HUES48 (cell line): ENCODE measurements at regions not wholly inside any gene's neighbourhood (a gene's known extent, or its start where the extent isn't known, plus 50 kb on each side); places are given as distances from the start of the nearest gene placed in this dataset.

ENCODE experiments used
- H3K27ac ChIP-seq: one replicate; pipeline ENCODE4 v1.7.0; 2013; ENCODE audit warnings: low read depth, low read length, inconsistent platforms
- H3K27me3 ChIP-seq: 2 replicates; pipeline ENCODE4 v1.6.1; 2013; ENCODE audit warnings: mild to moderate bottlenecking, low read length; ENCODE audit not compliant: control insufficient read depth, insufficient read depth
- H3K36me3 ChIP-seq: 2 replicates; pipeline ENCODE4 v1.6.1; 2013; ENCODE audit warnings: low read length; ENCODE audit not compliant: control insufficient read depth, insufficient read depth
- H3K4me1 ChIP-seq: 2 replicates; pipeline ENCODE4 v1.6.1; 2013; ENCODE audit warnings: mild to moderate bottlenecking, low read length; ENCODE audit not compliant: control insufficient read depth, insufficient read depth
- H3K4me3 ChIP-seq: 2 replicates; pipeline ENCODE4 v1.5.1; 2013; ENCODE audit warnings: mild to moderate bottlenecking, low read depth, low read length
- H3K9ac ChIP-seq: 2 replicates; pipeline ENCODE4 v1.6.1; 2013; ENCODE audit warnings: mild to moderate bottlenecking, low read depth, low read length, moderate library complexity
- H3K9me3 ChIP-seq: 2 replicates; pipeline ENCODE4 v1.6.1; 2013; ENCODE audit warnings: low read length; ENCODE audit not compliant: control insufficient read depth, insufficient read depth

DNA sequence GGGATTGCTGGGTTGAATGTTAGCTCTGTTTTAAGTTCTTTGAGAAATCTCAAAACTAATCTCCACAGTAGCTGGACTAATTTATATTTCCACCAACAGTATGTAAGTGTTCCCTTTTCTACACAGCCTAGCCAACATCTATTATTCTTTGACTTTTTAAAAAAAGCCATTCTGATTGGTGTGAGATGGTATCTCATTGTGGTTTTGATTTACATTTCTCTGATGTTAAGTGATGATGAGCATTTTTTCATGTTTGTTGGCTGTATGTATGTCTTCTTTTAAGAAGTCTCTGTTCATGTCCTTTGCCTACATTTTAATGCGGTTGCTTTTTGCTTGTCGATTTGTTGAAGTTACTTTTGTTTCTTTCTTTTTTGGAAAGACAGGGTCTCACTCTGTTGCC lies 301.1 kb upstream of the OR4E1 start:
- Histone ChIP-seq H3K9ac (no peak overlapping the region), H3K9me3 (no peaks in the 10 kb centered on the region), H3K4me1 (no peaks in the 10 kb centered on the region), H3K4me3 (no peak overlapping the region), H3K27ac (no peak overlapping the region), H3K27me3 (no peaks in the 10 kb centered on the region), H3K36me3 (no peaks in the 10 kb centered on the region)

DNA sequence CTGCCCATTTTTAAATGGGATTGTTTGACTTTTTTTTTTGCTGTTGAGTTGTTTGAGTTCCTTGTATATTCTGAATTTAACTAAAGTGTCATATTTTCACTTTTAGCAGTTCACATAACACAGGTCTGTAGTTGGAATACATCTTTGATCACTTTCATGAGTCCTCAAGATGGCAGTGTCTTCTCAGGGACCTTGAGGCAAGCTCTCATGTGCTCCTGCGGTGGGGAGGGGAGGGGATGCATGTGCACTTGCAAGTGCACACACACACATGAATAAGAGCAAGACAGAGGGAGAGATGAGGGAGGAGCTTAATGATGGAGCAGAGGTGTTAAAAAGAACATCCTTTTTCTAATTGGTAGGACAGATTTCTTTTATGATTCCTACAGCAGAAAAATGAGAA lies 291.4 kb upstream of the OR4E1 start:
- no peaks in the 10 kb centered on the region for H3K27me3 ChIP-seq
- H3K27ac ChIP-seq: no peak overlapping the region
- H3K9me3 ChIP-seq: no peaks in the 10 kb centered on the region
- H3K36me3 ChIP-seq: no peaks in the 10 kb centered on the region
- no peak overlapping the region for H3K9ac ChIP-seq
- no peak overlapping the region for H3K4me3 ChIP-seq
- H3K4me1 ChIP-seq: no peaks in the 10 kb centered on the region

DNA sequence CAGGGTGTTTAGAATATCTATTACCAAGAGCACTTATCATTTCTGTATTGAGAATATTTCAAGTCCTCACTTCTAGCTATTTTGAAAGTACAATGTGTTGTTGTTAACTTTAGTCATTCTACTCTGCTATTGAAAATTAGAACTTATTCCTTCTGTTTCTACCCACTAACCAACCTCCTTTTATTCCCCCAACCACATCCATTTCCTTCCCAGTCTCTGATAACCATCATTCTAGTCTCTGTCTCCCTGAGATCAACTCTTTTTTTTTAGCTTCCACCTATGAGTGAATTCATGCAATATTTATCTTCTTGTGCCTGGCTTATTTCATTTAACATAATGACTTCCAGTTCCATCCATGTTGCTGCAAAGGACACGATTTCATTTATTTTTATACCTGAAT lies 290.6 kb upstream of the OR4E1 start:
- Histone ChIP-seq H3K27me3 (no peaks in the 10 kb centered on the region), H3K4me3 (no peak overlapping the region), H3K9ac (no peak overlapping the region), H3K9me3 (no peaks in the 10 kb centered on the region), H3K27ac (no peak overlapping the region), H3K4me1 (no peaks in the 10 kb centered on the region), H3K36me3 (no peaks in the 10 kb centered on the region)

DNA sequence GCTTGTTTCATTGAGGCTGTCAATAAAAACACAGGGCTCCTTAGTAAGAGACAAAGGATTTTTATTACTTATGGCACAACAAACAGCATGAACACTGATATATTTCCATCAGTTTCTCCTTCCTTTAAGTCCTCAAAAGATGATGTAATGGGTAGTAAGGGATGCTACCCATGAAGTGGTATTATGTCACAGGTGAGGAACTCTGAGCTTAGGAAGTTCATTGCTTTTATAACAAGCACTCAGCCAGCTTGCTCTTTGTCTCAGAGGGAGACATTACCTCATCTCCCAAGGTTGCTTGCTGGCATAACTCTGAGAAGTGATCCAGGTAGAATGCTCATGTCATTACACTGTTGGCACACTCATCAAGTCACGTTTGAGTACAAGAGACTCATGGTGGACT lies 287.0 kb upstream of the OR4E1 start:
- Histone ChIP-seq H3K27me3 (no peaks in the 10 kb centered on the region), H3K4me1 (no peaks in the 10 kb centered on the region), H3K9ac (no peak overlapping the region), H3K4me3 (no peak overlapping the region), H3K36me3 (no peaks in the 10 kb centered on the region), H3K27ac (no peak overlapping the region), H3K9me3 (no peaks in the 10 kb centered on the region)

DNA sequence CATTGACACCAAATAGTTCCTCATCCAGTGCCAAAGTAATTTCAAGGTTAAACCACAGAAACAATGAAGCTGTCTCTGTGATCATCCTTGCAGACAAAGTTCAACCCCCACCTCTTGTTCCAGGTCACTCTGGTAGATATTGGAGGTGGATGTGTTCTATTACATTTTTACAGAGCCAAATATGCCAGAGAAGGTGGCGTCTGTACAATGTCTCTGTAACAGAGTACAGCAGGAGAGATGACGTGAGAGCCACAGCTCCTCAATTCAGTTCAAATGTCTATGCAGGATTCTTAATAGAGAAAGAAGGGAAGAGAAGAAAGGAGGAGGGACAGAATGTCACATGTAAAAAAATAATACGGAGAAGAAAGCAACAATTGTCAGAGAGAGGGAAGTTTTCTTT lies 268.3 kb upstream of the OR4E1 start:
- no peaks in the 10 kb centered on the region for H3K36me3 ChIP-seq
- no peak overlapping the region for H3K27ac ChIP-seq
- H3K27me3 ChIP-seq: no peaks in the 10 kb centered on the region
- peaks cover 14% of the 10 kb centered on the region; the same call in 1 of the 2 replicates for H3K4me1 ChIP-seq
- H3K9me3 ChIP-seq: no peaks in the 10 kb centered on the region
- no peak overlapping the region for H3K4me3 ChIP-seq
- H3K9ac ChIP-seq: no peak overlapping the region

DNA sequence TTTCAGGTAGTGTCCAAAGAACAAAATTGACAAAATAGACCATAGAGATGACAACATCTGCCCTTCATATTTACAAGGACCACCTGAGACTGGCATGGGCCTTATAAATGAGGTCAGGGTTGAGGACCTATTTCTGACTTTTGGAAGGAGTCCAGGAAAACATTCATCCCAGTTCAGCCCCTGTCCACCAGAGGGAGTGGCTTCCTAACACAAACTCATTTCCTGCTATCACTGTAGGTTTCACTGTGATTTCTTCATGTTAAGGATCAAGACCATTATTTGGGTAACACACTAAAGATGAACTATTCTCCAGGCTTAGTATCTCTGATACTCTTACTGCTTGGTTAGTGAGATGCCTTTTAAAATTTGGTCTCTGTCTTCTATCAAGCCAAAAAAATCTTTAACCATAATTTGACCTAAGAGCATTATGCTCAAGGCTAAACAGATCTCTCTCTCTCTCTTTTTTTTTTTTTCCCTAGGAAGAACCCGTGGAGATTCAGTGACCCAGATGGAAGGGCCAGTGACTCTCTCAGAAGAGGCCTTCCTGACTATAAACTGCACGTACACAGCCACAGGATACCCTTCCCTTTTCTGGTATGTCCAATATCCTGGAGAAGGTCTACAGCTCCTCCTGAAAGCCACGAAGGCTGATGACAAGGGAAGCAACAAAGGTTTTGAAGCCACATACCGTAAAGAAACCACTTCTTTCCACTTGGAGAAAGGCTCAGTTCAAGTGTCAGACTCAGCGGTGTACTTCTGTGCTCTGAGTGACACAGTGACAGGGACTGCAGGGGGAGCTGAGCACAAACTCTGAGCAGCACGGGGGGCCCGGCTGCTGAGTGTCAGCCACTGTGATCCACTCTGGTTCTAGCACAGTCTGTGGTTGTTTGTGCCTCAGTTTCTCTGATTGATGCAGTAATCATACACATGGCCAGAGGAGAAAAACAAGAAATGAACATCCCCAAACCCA lies 267.6 kb upstream of the OR4E1 start:
- Histone ChIP-seq H3K27me3 (no peaks in the 10 kb centered on the region), H3K9ac (no peak overlapping the region), H3K4me1 (peaks cover 14% of the 10 kb centered on the region; the same call in 1 of the 2 replicates), H3K36me3 (no peaks in the 10 kb centered on the region), H3K9me3 (no peaks in the 10 kb centered on the region), H3K4me3 (no peak overlapping the region), H3K27ac (no peak overlapping the region)

DNA sequence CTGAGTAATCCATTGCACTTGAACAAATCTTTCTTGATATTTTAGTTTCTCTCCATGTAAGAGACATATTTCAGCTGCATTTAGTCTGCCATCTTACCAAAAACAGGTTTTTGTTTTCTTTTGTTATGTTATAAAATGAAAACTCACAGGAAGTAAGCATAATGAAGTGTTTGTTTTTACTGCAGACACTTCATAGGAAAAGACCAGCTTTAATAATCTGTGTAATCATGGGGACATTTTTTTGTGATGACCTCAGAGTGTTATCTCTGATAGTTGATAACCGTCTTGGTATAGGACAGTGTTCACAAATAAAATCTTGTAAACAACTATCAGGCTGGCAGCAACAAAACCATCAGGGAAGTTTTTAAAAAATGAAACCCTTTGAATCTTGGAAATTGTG lies 266.2 kb upstream of the OR4E1 start:
- H3K27me3 ChIP-seq: no peaks in the 10 kb centered on the region
- H3K27ac ChIP-seq: no peak overlapping the region
- no peaks in the 10 kb centered on the region for H3K9me3 ChIP-seq
- no peaks in the 10 kb centered on the region for H3K36me3 ChIP-seq
- H3K9ac ChIP-seq: no peak overlapping the region
- no peak overlapping the region for H3K4me3 ChIP-seq
- peaks cover 8% of the 10 kb centered on the region; the same call in 1 of the 2 replicates for H3K4me1 ChIP-seq

DNA sequence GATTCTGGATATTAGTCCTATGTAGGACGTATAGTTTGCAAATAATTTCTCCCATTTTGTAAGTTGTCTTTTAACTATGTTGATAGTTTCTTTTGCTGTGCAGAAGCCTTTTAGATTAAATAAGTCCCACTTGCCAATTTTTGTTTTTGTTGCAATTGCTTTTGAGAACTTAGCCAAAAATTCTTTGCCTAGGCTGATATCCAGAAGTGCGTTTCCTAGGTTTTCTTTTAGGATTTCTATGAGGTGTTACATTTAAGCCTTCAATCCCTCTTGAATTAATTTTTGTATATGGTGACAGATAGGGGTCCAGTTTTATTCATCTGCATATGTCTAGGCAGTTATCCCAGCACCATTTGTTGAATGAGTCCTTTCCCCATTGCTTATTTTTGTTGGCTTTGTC lies 264.4 kb upstream of the OR4E1 start:
- Histone ChIP-seq H3K9ac (no peak overlapping the region), H3K4me3 (no peak overlapping the region), H3K4me1 (no peaks in the 10 kb centered on the region), H3K36me3 (no peaks in the 10 kb centered on the region), H3K27ac (no peak overlapping the region), H3K27me3 (no peaks in the 10 kb centered on the region), H3K9me3 (no peaks in the 10 kb centered on the region)

DNA sequence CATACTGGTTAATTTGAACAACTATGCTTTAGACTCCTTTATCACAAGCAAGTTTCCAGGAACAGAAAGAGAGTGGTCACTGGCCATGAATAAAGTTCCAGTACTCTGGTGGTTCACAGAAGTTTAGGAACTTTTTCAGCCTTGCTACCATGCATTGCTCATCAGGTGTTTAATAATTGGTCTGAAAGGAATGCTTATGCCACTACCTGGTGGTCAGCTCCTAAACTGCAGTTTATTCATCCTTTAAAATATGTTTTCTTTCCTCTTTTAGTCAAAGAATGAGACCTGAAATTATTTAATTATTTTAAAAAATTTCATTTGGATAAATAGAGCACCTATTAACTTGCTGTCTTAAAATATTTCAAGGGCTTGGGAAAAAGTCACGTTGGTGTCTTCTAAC lies 260.1 kb upstream of the OR4E1 start:
- H3K4me3 ChIP-seq: no peak overlapping the region
- no peak overlapping the region for H3K9ac ChIP-seq
- H3K27me3 ChIP-seq: no peaks in the 10 kb centered on the region
- H3K4me1 ChIP-seq: peaks cover 13% of the 10 kb centered on the region
- no peaks in the 10 kb centered on the region for H3K36me3 ChIP-seq
- H3K27ac ChIP-seq: no peak overlapping the region
- no peaks in the 10 kb centered on the region for H3K9me3 ChIP-seq

DNA sequence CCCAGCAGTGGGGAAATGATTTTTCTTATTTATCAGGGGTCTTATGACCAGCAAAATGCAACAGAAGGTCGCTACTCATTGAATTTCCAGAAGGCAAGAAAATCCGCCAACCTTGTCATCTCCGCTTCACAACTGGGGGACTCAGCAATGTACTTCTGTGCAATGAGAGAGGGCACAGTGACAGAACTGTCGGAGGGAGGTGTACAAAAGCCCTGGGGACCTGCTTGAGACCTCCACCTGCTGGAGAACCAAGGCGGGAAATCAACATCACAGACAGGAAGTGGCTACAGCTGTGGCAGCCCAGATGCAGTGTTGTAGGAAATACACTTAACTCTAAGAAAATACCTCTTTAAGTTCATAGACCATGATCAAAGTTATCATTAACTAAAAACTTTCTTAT lies 250.9 kb upstream of the OR4E1 start:
- Histone ChIP-seq H3K27me3 (no peaks in the 10 kb centered on the region), H3K36me3 (no peaks in the 10 kb centered on the region), H3K9ac (no peak overlapping the region), H3K4me3 (no peak overlapping the region), H3K9me3 (no peaks in the 10 kb centered on the region), H3K27ac (no peak overlapping the region), H3K4me1 (peaks cover 6% of the 10 kb centered on the region)

DNA sequence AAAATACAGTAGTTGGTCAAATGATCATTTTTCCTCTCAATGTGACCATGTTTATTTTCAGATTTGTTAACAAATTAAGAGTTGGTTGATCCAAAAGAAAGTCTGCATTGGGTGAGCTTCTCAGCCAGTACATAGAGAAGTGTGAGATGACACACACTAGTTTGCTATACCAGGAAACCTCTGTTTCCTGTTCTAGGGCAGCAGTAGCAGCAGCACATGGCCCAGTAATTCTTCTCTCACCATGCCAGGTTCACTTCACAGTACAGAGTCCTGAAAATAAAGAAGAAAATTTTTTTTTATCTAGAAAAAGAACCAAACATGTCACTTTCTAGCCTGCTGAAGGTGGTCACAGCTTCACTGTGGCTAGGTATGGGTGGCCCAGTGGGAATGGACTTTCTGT lies 250.2 kb upstream of the OR4E1 start:
- no peak overlapping the region for H3K9ac ChIP-seq
- no peaks in the 10 kb centered on the region for H3K36me3 ChIP-seq
- peaks cover 1% of the 10 kb centered on the region; the same call in 1 of the 2 replicates for H3K4me1 ChIP-seq
- no peaks in the 10 kb centered on the region for H3K27me3 ChIP-seq
- no peak overlapping the region for H3K27ac ChIP-seq
- H3K4me3 ChIP-seq: no peak overlapping the region
- H3K9me3 ChIP-seq: no peaks in the 10 kb centered on the region
